Osteocyte (in vitro differentiated cells): ENCODE measurements at regions not wholly inside any gene's neighbourhood (a gene's known extent, or its start where the extent isn't known, plus 50 kb on each side); places are given as distances from the start of the nearest gene placed in this dataset.

ENCODE experiments used
- DNase-seq: peaks from one replicate; pipeline ENCODE4 v3.0.0; 2021; ENCODE audit warnings: mixed read lengths; ENCODE audit not compliant: unreplicated experiment; ENCODE audit errors: extremely low spot score
- H3K27ac Mint-ChIP-seq: one replicate; pipeline ENCODE4 v1.8.0; 2021; ENCODE audit warnings: mild to moderate bottlenecking, mixed read lengths; ENCODE audit not compliant: unreplicated experiment
- H3K27me3 Mint-ChIP-seq: one replicate; pipeline ENCODE4 v1.8.0; 2021; ENCODE audit warnings: mixed read lengths; ENCODE audit not compliant: unreplicated experiment
- H3K36me3 Mint-ChIP-seq: one replicate; pipeline ENCODE4 v1.8.0; 2021; ENCODE audit warnings: mixed read lengths; ENCODE audit not compliant: unreplicated experiment
- H3K4me1 Mint-ChIP-seq: one replicate; pipeline ENCODE4 v1.8.0; 2021; ENCODE audit warnings: mixed read lengths; ENCODE audit not compliant: unreplicated experiment
- H3K4me3 Mint-ChIP-seq: one replicate; pipeline ENCODE4 v1.8.0; 2021; ENCODE audit warnings: mild to moderate bottlenecking, moderate library complexity, mixed read lengths; ENCODE audit not compliant: unreplicated experiment
- H3K9me3 Mint-ChIP-seq: one replicate; pipeline ENCODE4 v1.8.0; 2021; ENCODE audit warnings: mixed read lengths; ENCODE audit not compliant: unreplicated experiment
- CTCF ChIP-seq: fragments of 200-600 bp; sonication (generic); IDR thresholded peaks from 2 replicates; pipeline ENCODE4 v1.5.0; 2021; ENCODE audit warnings: antibody characterized with exemption, mild to moderate bottlenecking, moderate library complexity

DNA sequence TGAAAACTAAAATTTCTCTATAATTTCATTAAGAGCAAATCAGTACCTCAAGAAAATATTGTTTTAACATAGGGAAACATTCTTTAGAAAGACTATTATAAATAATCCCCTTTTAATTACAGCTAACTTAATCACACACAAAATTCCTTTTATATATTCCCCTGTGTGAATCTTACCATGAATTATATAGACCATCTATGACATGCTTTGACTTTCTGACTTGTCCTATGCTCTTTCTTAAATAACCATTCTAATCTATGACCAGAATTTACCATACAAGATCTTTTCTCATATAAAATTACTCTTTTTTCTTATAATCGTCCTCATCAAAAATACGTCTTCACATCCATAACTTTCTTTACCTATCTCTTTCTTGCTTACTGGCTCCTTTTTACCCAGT is 824.2 kb upstream of the FAM98A start:
- Mint-ChIP-seq H3K27me3 (no peaks in the 10 kb centered on the region), H3K4me3 (no peak overlapping the region), H3K4me1 (no peaks in the 10 kb centered on the region), H3K36me3 (no peaks in the 10 kb centered on the region), H3K9me3 (peaks cover 37% of the 10 kb centered on the region), H3K27ac (no peak overlapping the region)
- TF ChIP-seq CTCF: no peak
- DNase-seq: no peak

DNA sequence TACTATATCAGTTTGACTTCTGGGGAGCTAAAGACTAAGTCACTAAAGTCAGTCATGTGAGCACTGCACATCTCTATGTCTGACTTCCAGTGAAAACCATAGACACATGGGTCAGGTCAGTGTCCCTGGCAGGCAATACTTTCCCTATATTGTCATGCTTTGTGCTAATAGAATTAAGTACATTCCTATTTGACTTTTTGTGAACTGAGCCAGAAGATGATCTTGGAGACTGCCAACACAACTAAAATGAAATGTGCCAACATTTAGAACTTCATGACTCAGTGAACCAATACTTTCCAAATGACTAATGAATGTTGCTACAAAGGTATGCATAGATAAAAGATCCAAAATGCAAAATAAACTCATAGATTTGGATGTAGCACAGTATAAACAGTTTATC is 820.8 kb upstream of the FAM98A start:
- H3K9me3 Mint-ChIP-seq: peaks cover 33% of the 10 kb centered on the region

GRCh38 chr2:34416856-34417255 is 817.8 kb upstream of the FAM98A start:
- H3K4me1 Mint-ChIP-seq: no peaks in the 10 kb centered on the region
- H3K4me3 Mint-ChIP-seq: no peak overlapping the region
- no peak overlapping the region for H3K27ac Mint-ChIP-seq
- TF ChIP-seq CTCF: no peak
- peaks cover 13% of the 10 kb centered on the region for H3K9me3 Mint-ChIP-seq
- H3K36me3 Mint-ChIP-seq: no peaks in the 10 kb centered on the region
- no peaks in the 10 kb centered on the region for H3K27me3 Mint-ChIP-seq
- no peak for DNase-seq

More for the DNA sequence above, 820.8 kb upstream of the FAM98A start:
- no peak overlapping the region for H3K4me3 Mint-ChIP-seq
- no peaks in the 10 kb centered on the region for H3K36me3 Mint-ChIP-seq
- no peaks in the 10 kb centered on the region for H3K4me1 Mint-ChIP-seq
- no peak for DNase-seq
- H3K27me3 Mint-ChIP-seq: no peaks in the 10 kb centered on the region
- TF ChIP-seq CTCF: no peak
- no peak overlapping the region for H3K27ac Mint-ChIP-seq

DNA sequence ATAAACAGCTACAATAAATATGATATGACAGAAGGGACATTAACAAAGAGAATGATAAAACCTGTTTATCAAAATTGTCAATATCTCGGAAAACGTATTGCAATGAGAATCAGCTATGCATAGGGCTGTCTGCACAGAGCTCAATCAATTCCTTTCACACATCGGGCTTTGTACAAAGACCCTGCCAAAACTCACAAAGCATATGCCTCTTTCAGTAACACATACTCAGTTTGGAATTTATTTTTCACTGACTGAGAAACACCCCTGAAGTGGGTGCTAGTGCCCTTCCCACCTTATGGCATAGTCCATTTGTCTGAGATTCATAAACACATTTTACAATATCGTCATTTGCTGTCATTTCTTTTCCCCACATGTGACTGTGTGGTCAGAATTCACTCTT is 815.8 kb upstream of the FAM98A start:
- H3K36me3 Mint-ChIP-seq: no peaks in the 10 kb centered on the region
- H3K27me3 Mint-ChIP-seq: no peaks in the 10 kb centered on the region
- H3K27ac Mint-ChIP-seq: no peak overlapping the region
- no peak for TF ChIP-seq CTCF
- H3K4me1 Mint-ChIP-seq: no peaks in the 10 kb centered on the region
- no peak overlapping the region for H3K4me3 Mint-ChIP-seq
- H3K9me3 Mint-ChIP-seq: peaks cover 13% of the 10 kb centered on the region
- DNase-seq: no peak

- Mint-ChIP-seq H3K4me3 (no peak overlapping the region), H3K4me1 (no peaks in the 10 kb centered on the region), H3K36me3 (no peaks in the 10 kb centered on the region), H3K27me3 (no peaks in the 10 kb centered on the region), H3K9me3 (peaks cover 5% of the 10 kb centered on the region), H3K27ac (no peak overlapping the region)
- TF ChIP-seq CTCF: no peak
- no peak for DNase-seq
Observed at GRCh38 chr2:34408100-34408499, 809.0 kb upstream of the FAM98A start.
